Limb (tissue), 2 donors: ENCODE measurements at regions not wholly inside any gene's neighbourhood (a gene's known extent, or its start where the extent isn't known, plus 50 kb on each side); places are given as distances from the start of the nearest gene placed in this dataset.
"Not testable (repeated sequence)": the region's sequence is repeated elsewhere in the genome, so short reads cannot be mapped to it uniquely, and the experiment has no call there.

Source experiments
- DNase-seq, 2 donors: peaks; one replicate each; pipeline ENCODE4 v3.0.0-alpha.2; 2016; ENCODE audit errors: extremely low spot score in 2 of 2

DNA sequence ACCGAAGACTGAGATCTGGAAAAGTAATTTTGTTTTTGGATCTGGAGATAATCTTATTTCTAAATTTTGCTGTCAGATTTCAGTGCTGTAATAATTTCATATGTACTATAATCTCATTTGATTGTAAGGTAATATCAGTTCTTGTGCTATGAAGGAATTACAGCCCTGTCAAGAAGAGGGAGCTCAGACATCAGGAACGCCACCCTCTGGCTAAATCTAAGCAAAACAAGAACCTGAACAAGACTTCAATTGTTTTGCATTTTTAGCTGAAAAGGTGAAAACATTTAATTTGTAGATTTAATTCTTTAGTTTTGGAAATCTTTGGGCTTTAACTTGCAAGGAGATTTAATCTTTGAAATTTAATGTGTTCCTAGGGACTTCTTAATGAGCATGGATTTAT is 525.4 kb upstream of the HS3ST1 start:
- DNase-seq: no peak

DNA sequence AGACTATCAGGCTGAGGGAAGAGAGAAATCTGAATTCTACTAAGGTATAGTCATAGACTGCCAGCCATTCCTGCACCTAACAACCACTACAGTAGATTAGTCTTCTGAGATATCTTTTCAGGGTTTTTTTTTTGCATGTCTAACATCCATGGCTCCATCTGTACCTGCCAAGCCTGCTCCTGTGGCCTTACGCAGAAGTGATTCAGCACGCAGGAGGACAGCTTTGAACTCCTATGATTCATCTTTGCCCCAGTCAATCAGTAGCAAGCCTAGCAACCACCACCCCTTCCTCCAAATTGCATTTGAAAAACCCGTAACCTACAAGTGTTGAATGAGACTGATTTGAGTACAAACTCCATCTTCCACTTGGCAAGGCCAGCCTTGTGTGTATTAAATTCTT is 520.7 kb upstream of the HS3ST1 start:
- no peak for DNase-seq

- DNase-seq: not testable (repeated sequence)
Observed at GRCh38 chr4:11947629-11948028, 518.9 kb upstream of the HS3ST1 start.

GRCh38 chr4:11937941-11938340 is 509.2 kb upstream of the HS3ST1 start:
- DNase-seq: no peak

GRCh38 chr4:11931266-11931820 is 502.6 kb upstream of the HS3ST1 start:
- DNase-seq: no peak

DNA sequence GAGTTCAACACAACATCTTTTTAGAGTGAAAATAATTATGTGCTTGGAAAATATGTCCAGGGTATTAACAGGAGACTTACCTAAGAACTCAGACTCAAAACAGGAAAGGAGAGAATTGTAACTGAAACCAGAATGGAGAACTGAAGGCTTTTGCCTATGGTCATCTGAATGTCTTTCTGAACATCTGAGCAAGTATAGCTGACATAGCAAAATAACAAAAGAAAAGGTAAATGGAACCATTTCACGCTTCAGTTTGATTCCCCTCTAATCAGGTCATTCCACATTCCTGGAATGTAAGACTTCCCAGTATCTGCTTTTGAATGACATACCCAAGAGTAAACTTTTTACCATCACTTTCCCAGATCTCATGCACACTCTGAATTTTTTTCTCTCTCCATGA is 500.4 kb upstream of the HS3ST1 start:
- no peak for DNase-seq

DNA sequence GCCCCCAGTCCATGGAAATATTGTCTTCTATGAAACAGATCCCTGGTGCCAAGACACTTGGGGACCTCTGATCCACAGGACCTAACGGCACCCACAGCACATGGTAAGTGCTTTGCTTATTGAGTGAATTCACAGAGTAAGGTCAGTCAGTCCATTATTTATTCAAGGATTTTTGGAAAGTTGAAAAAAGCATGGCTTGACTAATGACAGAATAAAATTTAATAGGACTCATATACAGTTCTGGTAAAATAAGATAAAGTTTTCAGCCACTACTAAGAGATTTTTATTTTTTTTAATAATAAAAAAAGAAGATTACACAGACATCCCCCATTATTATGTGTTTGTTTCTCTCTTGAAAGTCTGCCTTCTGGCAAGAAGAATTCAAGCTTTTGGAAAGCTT is 490.6 kb upstream of the HS3ST1 start:
- DNase-seq: no peak

- DNase-seq: no peak
Observed at GRCh38 chr4:11914406-11914805, 485.7 kb upstream of the HS3ST1 start.

DNA sequence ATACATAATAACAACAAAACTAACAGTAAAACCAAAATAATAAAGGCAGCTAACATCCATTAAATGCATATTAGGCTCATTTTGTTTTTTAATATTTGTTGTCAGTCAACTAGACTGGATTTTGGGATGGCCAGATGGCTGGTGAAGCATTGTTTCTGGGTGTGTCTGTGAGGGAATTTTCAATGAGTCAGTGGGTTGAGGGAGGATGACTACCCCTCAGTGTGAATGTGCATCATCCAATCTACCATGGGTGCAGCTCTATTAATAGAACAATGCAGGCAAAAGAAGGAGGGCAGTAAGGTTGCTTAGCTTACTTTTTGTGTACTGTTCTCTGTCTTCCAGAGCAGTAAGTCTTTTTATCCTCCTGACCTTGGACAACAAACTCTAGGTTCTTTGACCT is 484.2 kb upstream of the HS3ST1 start:
- no peak for DNase-seq

GRCh38 chr4:11910812-11911211 is 482.1 kb upstream of the HS3ST1 start:
- DNase-seq: no peak

GRCh38 chr4:11908712-11909111 is 480.0 kb upstream of the HS3ST1 start:
- no peak for DNase-seq

DNA sequence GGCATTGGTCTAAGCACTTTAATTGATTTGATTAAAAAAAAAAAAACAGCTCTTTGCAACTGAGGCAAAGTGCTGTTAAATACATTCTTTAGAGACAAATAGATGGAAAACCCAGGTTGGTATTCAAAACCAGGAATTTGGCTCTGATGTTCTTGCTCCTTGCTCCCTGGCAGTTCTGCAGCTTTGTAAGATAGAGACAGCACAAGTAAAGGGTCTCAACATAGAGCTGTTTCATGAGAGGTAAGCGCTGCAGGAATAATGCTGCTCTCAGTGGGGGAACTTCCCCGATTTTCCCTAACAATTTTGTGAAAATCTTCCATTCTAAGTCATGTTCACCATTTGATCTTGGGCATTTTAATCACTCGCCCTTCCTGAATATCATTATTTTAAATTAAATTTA is 479.5 kb upstream of the HS3ST1 start:
- DNase-seq: no peak

DNA sequence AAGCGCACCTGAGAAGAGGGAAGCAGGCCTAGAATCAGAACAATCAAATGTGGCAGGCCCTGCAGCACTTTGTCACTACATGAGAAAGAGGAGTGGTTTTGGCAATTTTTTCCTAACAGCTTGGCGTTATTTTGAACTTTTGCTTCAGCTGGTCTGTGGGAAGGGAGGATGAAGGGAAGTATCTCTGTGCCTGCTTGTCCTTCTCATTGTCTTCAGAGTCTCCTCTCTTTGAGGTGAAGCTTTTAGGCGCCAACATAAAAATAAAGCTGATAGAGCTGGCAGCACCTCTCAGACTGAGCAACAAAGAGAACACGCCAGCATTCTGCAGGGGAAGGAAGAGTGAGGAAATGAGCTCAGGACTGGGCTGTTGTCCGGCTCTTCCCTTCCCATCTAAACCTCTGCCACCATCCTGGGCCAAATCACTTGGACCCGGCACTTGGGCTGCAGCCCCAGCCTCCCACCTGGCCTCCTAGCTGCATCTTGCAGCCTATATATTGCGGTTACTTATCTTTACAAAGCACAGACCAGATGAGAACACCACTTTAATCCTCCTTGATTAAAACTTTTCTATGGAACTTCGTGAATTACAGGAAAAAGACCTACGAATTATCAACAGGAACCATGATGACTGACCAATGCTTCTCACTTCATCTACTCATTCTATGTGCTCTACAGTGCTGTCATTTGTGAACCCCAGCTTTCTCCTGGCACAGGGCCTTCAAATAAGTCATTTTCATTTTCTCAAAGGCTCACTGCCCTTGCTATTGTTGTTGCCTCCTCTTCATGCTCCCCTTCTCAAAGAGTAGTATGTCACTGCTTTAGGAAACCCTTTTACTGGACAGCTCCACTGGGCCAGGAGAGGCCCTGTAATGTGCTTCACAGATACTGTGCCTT is 476.4 kb upstream of the HS3ST1 start:
- DNase-seq: no peak

- DNase-seq: no peak
Observed at GRCh38 chr4:11904117-11904535, 475.4 kb upstream of the HS3ST1 start.

DNA sequence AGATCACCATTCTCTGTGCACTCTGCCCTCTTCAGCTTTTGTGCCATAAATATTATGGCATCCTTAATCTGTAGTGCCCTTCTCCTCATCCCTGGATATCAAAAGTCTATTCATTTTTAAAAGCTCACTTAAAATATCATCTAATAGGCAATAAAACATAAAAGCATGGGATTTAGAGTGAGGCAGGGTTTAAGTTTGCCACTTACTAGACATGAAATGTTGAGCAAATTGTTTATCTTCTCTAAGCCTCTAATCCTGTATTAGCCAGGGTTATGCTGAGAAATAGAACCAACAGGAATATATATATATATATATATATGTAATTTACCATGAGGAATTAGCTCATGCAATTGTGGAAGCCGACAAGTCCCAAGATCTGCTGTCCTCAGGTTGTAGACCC is 472.4 kb upstream of the HS3ST1 start:
- no peak for DNase-seq

- no peak for DNase-seq
Observed at GRCh38 chr4:11900359-11900758, 471.7 kb upstream of the HS3ST1 start.

- no peak for DNase-seq
Observed at GRCh38 chr4:11898796-11899195, 470.1 kb upstream of the HS3ST1 start.

- no peak for DNase-seq
Observed at GRCh38 chr4:11895766-11896165, 467.1 kb upstream of the HS3ST1 start.

DNA sequence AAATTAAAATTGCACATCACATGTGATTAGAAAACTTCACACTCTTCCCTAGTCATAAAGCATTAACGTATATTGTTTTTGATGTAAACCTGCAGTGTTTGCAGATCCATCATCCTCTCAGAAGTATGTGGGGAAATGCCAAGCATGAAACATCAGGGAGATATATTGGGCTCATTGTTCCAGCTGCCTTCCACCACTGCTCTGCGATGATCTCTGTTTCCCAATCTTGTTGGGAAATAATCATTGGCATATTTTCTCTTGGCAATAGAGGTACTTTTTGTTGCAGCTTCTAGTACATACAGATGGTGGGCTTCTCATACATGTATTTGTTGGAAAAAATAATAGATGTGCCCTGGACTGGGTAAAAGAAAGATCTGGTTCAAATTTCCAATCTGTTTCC is 466.3 kb upstream of the HS3ST1 start:
- no peak for DNase-seq

DNA sequence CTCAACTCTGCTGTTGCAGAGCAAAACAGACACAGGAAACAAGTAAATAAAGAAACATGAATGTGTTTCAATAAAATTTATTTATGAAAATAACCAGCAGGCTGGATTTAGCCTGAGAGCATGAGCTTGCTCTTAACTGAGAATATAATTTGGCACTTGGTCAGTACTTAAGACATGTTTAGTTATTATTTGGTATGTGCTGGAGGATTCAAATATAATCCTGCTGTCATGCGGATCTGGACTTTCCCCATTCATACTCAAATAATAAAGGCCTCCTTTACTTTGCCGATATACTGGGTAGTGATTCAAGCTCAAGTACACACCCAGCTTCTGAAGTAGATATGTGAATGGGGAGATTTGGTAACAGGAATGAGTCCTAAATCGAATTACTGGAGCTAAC is 465.5 kb upstream of the HS3ST1 start:
- no peak for DNase-seq

- DNase-seq: no peak
Observed at GRCh38 chr4:11889099-11889498, 460.4 kb upstream of the HS3ST1 start.

- no peak for DNase-seq
Observed at GRCh38 chr4:11881947-11882346, 453.3 kb upstream of the HS3ST1 start.

- no peak for DNase-seq
Observed at GRCh38 chr4:11881364-11881763, 452.7 kb upstream of the HS3ST1 start.
